ENCODE measurements at regions not wholly inside any gene's neighbourhood (a gene's known extent, or its start where the extent isn't known, plus 50 kb on each side); places are given as distances from the start of the nearest gene placed in this dataset.

GRCh38 chr12:105783983-105784947 is 354.5 kb downstream of the NUAK1 start:
- FAIRE-seq = no peak
- DNase-seq (ENCODE audit: low spot score) = no peak

- no peak for FAIRE-seq
- DNase-seq (ENCODE audit: low spot score) = no peak
These were observed 345.3 kb downstream of the NUAK1 start for GRCh38 chr12:105793421-105793820.

- DNase-seq (ENCODE audit: low spot score) (no peak), FAIRE-seq (no peak)
These were observed 340.4 kb downstream of the NUAK1 start for GRCh38 chr12:105798256-105798845.

GRCh38 chr12:105799103-105799502 is 339.7 kb downstream of the NUAK1 start:
- no peak for FAIRE-seq

GRCh38 chr12:105801351-105801750 is 337.4 kb downstream of the NUAK1 start:
- DNase-seq (ENCODE audit: low spot score) = no peak

More at GRCh38 chr12:105799103-105799502, 339.7 kb downstream of the NUAK1 start:
- no peak for DNase-seq (ENCODE audit: low spot score)

GRCh38 chr12:105803292-105803691 is 335.5 kb downstream of the NUAK1 start:
- FAIRE-seq = no peak
- no peak for DNase-seq (ENCODE audit: low spot score)

More at GRCh38 chr12:105801351-105801750, 337.4 kb downstream of the NUAK1 start:
- FAIRE-seq = no peak

GRCh38 chr12:105804591-105805265 is 334.0 kb downstream of the NUAK1 start:
- FAIRE-seq (no peak), DNase-seq (ENCODE audit: low spot score) (no peak)

- DNase-seq (ENCODE audit: low spot score) (no peak), FAIRE-seq (no peak)
These were observed 332.9 kb downstream of the NUAK1 start for GRCh38 chr12:105805730-105806399.

- DNase-seq (ENCODE audit: low spot score) (no peak), FAIRE-seq (no peak)
These were observed 332.4 kb downstream of the NUAK1 start for GRCh38 chr12:105806400-105806770.

GRCh38 chr12:105812366-105812765 is 326.4 kb downstream of the NUAK1 start:
- FAIRE-seq = no peak
- no peak for DNase-seq (ENCODE audit: low spot score)

- DNase-seq (ENCODE audit: low spot score) (no peak), FAIRE-seq (no peak)
These were observed 325.6 kb downstream of the NUAK1 start for GRCh38 chr12:105813201-105813600.

- no peak for DNase-seq (ENCODE audit: low spot score)
- FAIRE-seq = no peak
These were observed 324.5 kb downstream of the NUAK1 start for GRCh38 chr12:105814283-105814682.

- FAIRE-seq (no peak), DNase-seq (ENCODE audit: low spot score) (no peak)
These were observed 319.2 kb downstream of the NUAK1 start for GRCh38 chr12:105819549-105819948.

GRCh38 chr12:105820429-105821125 is 318.2 kb downstream of the NUAK1 start:
- DNase-seq (ENCODE audit: low spot score) (no peak), FAIRE-seq (no peak)

- FAIRE-seq (no peak), DNase-seq (ENCODE audit: low spot score) (no peak)
These were observed 316.3 kb downstream of the NUAK1 start for GRCh38 chr12:105822131-105823105.

- no peak for FAIRE-seq
- no peak for DNase-seq (ENCODE audit: low spot score)
These were observed 314.9 kb downstream of the NUAK1 start for GRCh38 chr12:105823810-105824209.

- DNase-seq (ENCODE audit: low spot score) = no peak
- no peak for FAIRE-seq
These were observed 313.6 kb downstream of the NUAK1 start for GRCh38 chr12:105825141-105825540.

- FAIRE-seq = no peak
- no peak for DNase-seq (ENCODE audit: low spot score)
These were observed 307.4 kb downstream of the NUAK1 start for GRCh38 chr12:105831372-105831771.

- no peak for DNase-seq (ENCODE audit: low spot score)
- FAIRE-seq = no peak
These were observed 306.7 kb downstream of the NUAK1 start for GRCh38 chr12:105832021-105832420.

- no peak for DNase-seq (ENCODE audit: low spot score)
- no peak for FAIRE-seq
These were observed 305.9 kb downstream of the NUAK1 start for GRCh38 chr12:105832806-105833205.

All from RCC 7860 (cell line).